Neural cell (in vitro differentiated cells): ENCODE measurements at regions not wholly inside any gene's neighbourhood (a gene's known extent, or its start where the extent isn't known, plus 50 kb on each side); places are given as distances from the start of the nearest gene placed in this dataset.

ENCODE experiments used
- EP300 ChIP-seq: fragments of 450-650 bp; conservative IDR thresholded peaks from 2 replicates; pipeline ENCODE4 v1.6.1; 2014; ENCODE audit warnings: antibody characterized with exemption, mild to moderate bottlenecking, moderate library complexity; ENCODE audit not compliant: poor library complexity, severe bottlenecking
- EZH2 ChIP-seq: fragments of 200-600, 300-800 bp; shearing (Covaris generic), sonication (generic); IDR thresholded peaks from 2 replicates; pipeline ENCODE4 v1.6.1; 2014; ENCODE audit warnings: antibody characterized with exemption, low read length, borderline replicate concordance, mild to moderate bottlenecking; ENCODE audit not compliant: insufficient read depth, poor library complexity, severe bottlenecking
- MXI1 ChIP-seq: fragments of 450-650 bp; conservative IDR thresholded peaks from 2 replicates; pipeline ENCODE4 v1.6.1; 2014; ENCODE audit warnings: antibody characterized with exemption, mild to moderate bottlenecking; ENCODE audit not compliant: poor library complexity, severe bottlenecking
- POLR2AphosphoS5 ChIP-seq: IDR thresholded peaks from 2 replicates; pipeline ENCODE4 v1.6.1; 2012
- RAD21 ChIP-seq: fragments of 450-650 bp; conservative IDR thresholded peaks from 2 replicates; pipeline ENCODE4 v1.6.1; 2014; ENCODE audit warnings: antibody characterized with exemption, mild to moderate bottlenecking, moderate library complexity
- TAF1 ChIP-seq: IDR thresholded peaks from 2 replicates; pipeline ENCODE4 v1.6.1; 2012; ENCODE audit warnings: low read depth
- TF ChIP-seq, protein P1 (sequence below): fragments of 450-650 bp; IDR thresholded peaks from 2 replicates; pipeline ENCODE4 v1.5.1; 2014; ENCODE audit warnings: antibody characterized with exemption, mild to moderate bottlenecking, moderate library complexity; ENCODE audit not compliant: poor library complexity, severe bottlenecking
- TF ChIP-seq, protein P2 (sequence below): IDR thresholded peaks from 2 replicates; pipeline ENCODE4 v1.6.1; 2012; ENCODE audit warnings: borderline replicate concordance

DNA sequence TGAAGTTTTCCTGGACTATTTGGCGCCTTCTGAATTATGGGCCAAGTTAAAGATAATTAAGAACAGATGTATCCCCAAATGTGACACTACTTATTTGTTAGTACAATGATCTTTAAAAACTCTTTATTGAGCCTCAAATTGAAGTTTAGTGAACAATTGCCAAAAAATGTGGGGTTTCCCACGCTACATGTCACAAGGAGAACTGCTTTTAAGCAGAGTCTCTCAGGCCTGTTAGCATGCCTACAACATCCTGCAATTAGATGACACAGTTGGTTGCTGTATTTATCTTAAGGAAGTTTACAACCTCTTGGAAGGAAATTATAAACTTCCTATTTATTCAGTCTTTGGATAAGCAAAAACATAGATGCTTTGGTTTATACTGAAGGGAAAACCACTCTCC, 733.0 kb downstream of the TNS3 start:
- TF ChIP-seq, protein P1, sequence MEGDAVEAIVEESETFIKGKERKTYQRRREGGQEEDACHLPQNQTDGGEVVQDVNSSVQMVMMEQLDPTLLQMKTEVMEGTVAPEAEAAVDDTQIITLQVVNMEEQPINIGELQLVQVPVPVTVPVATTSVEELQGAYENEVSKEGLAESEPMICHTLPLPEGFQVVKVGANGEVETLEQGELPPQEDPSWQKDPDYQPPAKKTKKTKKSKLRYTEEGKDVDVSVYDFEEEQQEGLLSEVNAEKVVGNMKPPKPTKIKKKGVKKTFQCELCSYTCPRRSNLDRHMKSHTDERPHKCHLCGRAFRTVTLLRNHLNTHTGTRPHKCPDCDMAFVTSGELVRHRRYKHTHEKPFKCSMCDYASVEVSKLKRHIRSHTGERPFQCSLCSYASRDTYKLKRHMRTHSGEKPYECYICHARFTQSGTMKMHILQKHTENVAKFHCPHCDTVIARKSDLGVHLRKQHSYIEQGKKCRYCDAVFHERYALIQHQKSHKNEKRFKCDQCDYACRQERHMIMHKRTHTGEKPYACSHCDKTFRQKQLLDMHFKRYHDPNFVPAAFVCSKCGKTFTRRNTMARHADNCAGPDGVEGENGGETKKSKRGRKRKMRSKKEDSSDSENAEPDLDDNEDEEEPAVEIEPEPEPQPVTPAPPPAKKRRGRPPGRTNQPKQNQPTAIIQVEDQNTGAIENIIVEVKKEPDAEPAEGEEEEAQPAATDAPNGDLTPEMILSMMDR, result no peak
- no peak for TF ChIP-seq EP300
- no peak for TF ChIP-seq EZH2
- no peak for TF ChIP-seq RAD21
- no peak for TF ChIP-seq MXI1
- no peak for TF ChIP-seq POLR2AphosphoS5
- TF ChIP-seq, protein P2, sequence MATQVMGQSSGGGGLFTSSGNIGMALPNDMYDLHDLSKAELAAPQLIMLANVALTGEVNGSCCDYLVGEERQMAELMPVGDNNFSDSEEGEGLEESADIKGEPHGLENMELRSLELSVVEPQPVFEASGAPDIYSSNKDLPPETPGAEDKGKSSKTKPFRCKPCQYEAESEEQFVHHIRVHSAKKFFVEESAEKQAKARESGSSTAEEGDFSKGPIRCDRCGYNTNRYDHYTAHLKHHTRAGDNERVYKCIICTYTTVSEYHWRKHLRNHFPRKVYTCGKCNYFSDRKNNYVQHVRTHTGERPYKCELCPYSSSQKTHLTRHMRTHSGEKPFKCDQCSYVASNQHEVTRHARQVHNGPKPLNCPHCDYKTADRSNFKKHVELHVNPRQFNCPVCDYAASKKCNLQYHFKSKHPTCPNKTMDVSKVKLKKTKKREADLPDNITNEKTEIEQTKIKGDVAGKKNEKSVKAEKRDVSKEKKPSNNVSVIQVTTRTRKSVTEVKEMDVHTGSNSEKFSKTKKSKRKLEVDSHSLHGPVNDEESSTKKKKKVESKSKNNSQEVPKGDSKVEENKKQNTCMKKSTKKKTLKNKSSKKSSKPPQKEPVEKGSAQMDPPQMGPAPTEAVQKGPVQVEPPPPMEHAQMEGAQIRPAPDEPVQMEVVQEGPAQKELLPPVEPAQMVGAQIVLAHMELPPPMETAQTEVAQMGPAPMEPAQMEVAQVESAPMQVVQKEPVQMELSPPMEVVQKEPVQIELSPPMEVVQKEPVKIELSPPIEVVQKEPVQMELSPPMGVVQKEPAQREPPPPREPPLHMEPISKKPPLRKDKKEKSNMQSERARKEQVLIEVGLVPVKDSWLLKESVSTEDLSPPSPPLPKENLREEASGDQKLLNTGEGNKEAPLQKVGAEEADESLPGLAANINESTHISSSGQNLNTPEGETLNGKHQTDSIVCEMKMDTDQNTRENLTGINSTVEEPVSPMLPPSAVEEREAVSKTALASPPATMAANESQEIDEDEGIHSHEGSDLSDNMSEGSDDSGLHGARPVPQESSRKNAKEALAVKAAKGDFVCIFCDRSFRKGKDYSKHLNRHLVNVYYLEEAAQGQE, result no peak
- TF ChIP-seq TAF1, result no peak
